Esophagus mucosa (tissue), 1 donor: ENCODE measurements at regions not wholly inside any gene's neighbourhood (a gene's known extent, or its start where the extent isn't known, plus 50 kb on each side); places are given as distances from the start of the nearest gene placed in this dataset.
"Not testable (repeated sequence)": the region's sequence is repeated elsewhere in the genome, so short reads cannot be mapped to it uniquely, and the experiment has no call there.

ENCODE experiments used
- ATAC-seq: fragments of 200-7000 bp; cut with Tn5 transposase; one replicate; pipeline ENCODE4 v1.9.1; 2020
- donor health status: DM: yes; HTN: yes; CAD: no.

- ATAC-seq: no peak
Observed at GRCh38 chr6:160804639-160805038, 102.6 kb downstream of the PLG start.

GRCh38 chr6:160808263-160808662 is 106.2 kb downstream of the PLG start:
- ATAC-seq: no peak

- peak; percentile 99 for ATAC-seq
Observed at GRCh38 chr6:160810238-160810637, 108.2 kb downstream of the PLG start.

- ATAC-seq: no peak
Observed at GRCh38 chr6:160812097-160812496, 110.1 kb downstream of the PLG start.

GRCh38 chr6:160818934-160819333 is 116.9 kb downstream of the PLG start:
- no peak for ATAC-seq

- ATAC-seq: not testable (repeated sequence)
Observed at GRCh38 chr6:160820661-160821060, 118.6 kb downstream of the PLG start.

- no peak for ATAC-seq
Observed at GRCh38 chr6:160831739-160832138, 129.7 kb downstream of the PLG start.

GRCh38 chr6:160832422-160832821 is 130.4 kb downstream of the PLG start:
- no peak for ATAC-seq

GRCh38 chr6:160837146-160837545 is 135.1 kb downstream of the PLG start:
- no peak for ATAC-seq

- ATAC-seq: no peak
Observed at GRCh38 chr6:160851031-160851430, 140.5 kb upstream of the MAP3K4 start.

GRCh38 chr6:160853946-160854345 is 137.6 kb upstream of the MAP3K4 start:
- ATAC-seq: no peak

GRCh38 chr6:160858886-160859285 is 132.7 kb upstream of the MAP3K4 start:
- ATAC-seq: no peak

GRCh38 chr6:160859822-160860221 is 131.7 kb upstream of the MAP3K4 start:
- peak; percentile 64 for ATAC-seq

- ATAC-seq: no peak
Observed at GRCh38 chr6:160861824-160862223, 129.7 kb upstream of the MAP3K4 start.

- no peak for ATAC-seq
Observed at GRCh38 chr6:160863782-160864181, 127.8 kb upstream of the MAP3K4 start.

GRCh38 chr6:160871320-160871719 is 120.2 kb upstream of the MAP3K4 start:
- no peak for ATAC-seq

GRCh38 chr6:160881148-160881808 is 110.3 kb upstream of the MAP3K4 start:
- no peak for ATAC-seq

GRCh38 chr6:160882006-160882405 is 109.6 kb upstream of the MAP3K4 start:
- ATAC-seq: no peak

- ATAC-seq: peak; percentile 48
Observed at GRCh38 chr6:160882791-160883279, 108.7 kb upstream of the MAP3K4 start.

GRCh38 chr6:160883560-160883959 is 108.0 kb upstream of the MAP3K4 start:
- no peak for ATAC-seq

GRCh38 chr6:160883999-160884398 is 107.6 kb upstream of the MAP3K4 start:
- ATAC-seq: no peak

GRCh38 chr6:160889148-160889547 is 102.4 kb upstream of the MAP3K4 start:
- ATAC-seq: not testable (repeated sequence)

GRCh38 chr6:160891690-160892089 is 99.9 kb upstream of the MAP3K4 start:
- no peak for ATAC-seq

- ATAC-seq: peak; percentile 63
Observed at GRCh38 chr6:160895562-160895961, 96.0 kb upstream of the MAP3K4 start.
